GM12872 (cell line): ENCODE measurements at regions not wholly inside any gene's neighbourhood (a gene's known extent, or its start where the extent isn't known, plus 50 kb on each side); places are given as distances from the start of the nearest gene placed in this dataset.

Experiments used
- CTCF ChIP-seq: IDR thresholded peaks from 3 replicates; pipeline ENCODE4 v1.5.1; 2011; ENCODE audit warnings: low read depth, mild to moderate bottlenecking, low read length, moderate library complexity; ENCODE audit not compliant: insufficient read depth

GRCh38 chr1:106972074-106972473 lies 84.4 kb upstream of the PRMT6 start:
- TF ChIP-seq CTCF, result no peak

GRCh38 chr1:106975944-106976343 lies 80.5 kb upstream of the PRMT6 start:
- 0 out of 3 replicates have a peak, but pooled peaks have one; percentile 20 for TF ChIP-seq CTCF

GRCh38 chr1:106978477-106979322 lies 77.8 kb upstream of the PRMT6 start:
- no peak for TF ChIP-seq CTCF

- TF ChIP-seq CTCF, result no peak
Observed at GRCh38 chr1:106979371-106979770, 77.1 kb upstream of the PRMT6 start.

GRCh38 chr1:106980121-106980520 lies 76.4 kb upstream of the PRMT6 start:
- no peak for TF ChIP-seq CTCF

GRCh38 chr1:106984801-106985200 lies 71.7 kb upstream of the PRMT6 start:
- no peak for TF ChIP-seq CTCF

GRCh38 chr1:106986603-106987002 lies 69.9 kb upstream of the PRMT6 start:
- no peak for TF ChIP-seq CTCF
